Fibroblast of skin of abdomen (primary cell): ENCODE measurements at regions not wholly inside any gene's neighbourhood (a gene's known extent, or its start where the extent isn't known, plus 50 kb on each side); places are given as distances from the start of the nearest gene placed in this dataset.
"Not testable (repeated sequence)": the region's sequence is repeated elsewhere in the genome, so short reads cannot be mapped to it uniquely, and the experiment has no call there.

Source experiments
- DNase-seq: peaks from one replicate; pipeline ENCODE4 v3.0.0-alpha.2; 2013

GRCh38 chr5:118466418-118466817 is 521.9 kb downstream of the DTWD2 start:
- peak; percentile 49 for DNase-seq

GRCh38 chr5:118462276-118462675 is 526.1 kb downstream of the DTWD2 start:
- DNase-seq, result peak; percentile 16

GRCh38 chr5:118461436-118461835 is 526.9 kb downstream of the DTWD2 start:
- no peak for DNase-seq

GRCh38 chr5:118459490-118459889 is 528.9 kb downstream of the DTWD2 start:
- no peak for DNase-seq

GRCh38 chr5:118456085-118456484 is 532.3 kb downstream of the DTWD2 start:
- no peak for DNase-seq

GRCh38 chr5:118451697-118452247 is 536.6 kb downstream of the DTWD2 start:
- no peak for DNase-seq

GRCh38 chr5:118450554-118451332 is 537.6 kb downstream of the DTWD2 start:
- no peak for DNase-seq

- DNase-seq, result no peak
Measured at GRCh38 chr5:118447350-118447749, 541.0 kb downstream of the DTWD2 start.

- DNase-seq, result no peak
Measured at GRCh38 chr5:118441956-118442355, 546.4 kb downstream of the DTWD2 start.

- DNase-seq, result no peak
Measured at GRCh38 chr5:118441034-118441433, 547.3 kb downstream of the DTWD2 start.

- no peak for DNase-seq
Measured at GRCh38 chr5:118440496-118440895, 547.9 kb downstream of the DTWD2 start.

- peak; percentile 81 for DNase-seq
Measured at GRCh38 chr5:118439831-118440230, 548.5 kb downstream of the DTWD2 start.

- no peak for DNase-seq
Measured at GRCh38 chr5:118435131-118435530, 553.2 kb downstream of the DTWD2 start.

GRCh38 chr5:118434522-118434921 is 553.8 kb downstream of the DTWD2 start:
- DNase-seq, result no peak

- DNase-seq, result no peak
Measured at GRCh38 chr5:118430076-118430475, 558.3 kb downstream of the DTWD2 start.

GRCh38 chr5:118407958-118408357 is 580.4 kb downstream of the DTWD2 start:
- DNase-seq, result peak; percentile 36

GRCh38 chr5:118405650-118406061 is 582.7 kb downstream of the DTWD2 start:
- DNase-seq, result peak; percentile 30

GRCh38 chr5:118397236-118397635 is 591.1 kb downstream of the DTWD2 start:
- DNase-seq, result no peak

- no peak for DNase-seq
Measured at GRCh38 chr5:118392491-118392890, 595.9 kb downstream of the DTWD2 start.

GRCh38 chr5:118382931-118383330 is 605.4 kb downstream of the DTWD2 start:
- not testable (repeated sequence) for DNase-seq

GRCh38 chr5:118379470-118379869 is 608.9 kb downstream of the DTWD2 start:
- no peak for DNase-seq

GRCh38 chr5:118378959-118379358 is 609.4 kb downstream of the DTWD2 start:
- no peak for DNase-seq

GRCh38 chr5:118377420-118377819 is 610.9 kb downstream of the DTWD2 start:
- no peak for DNase-seq
